Liver (tissue), 7 donors: ENCODE measurements at regions not wholly inside any gene's neighbourhood (a gene's known extent, or its start where the extent isn't known, plus 50 kb on each side); places are given as distances from the start of the nearest gene placed in this dataset.
"Not testable (repeated sequence)": the region's sequence is repeated elsewhere in the genome, so short reads cannot be mapped to it uniquely, and the experiment has no call there.

Source experiments
- DNase-seq: peaks from one replicate; pipeline ENCODE4 v3.0.0-alpha.2; 2017; ENCODE audit warnings: low spot score
- H3K27ac ChIP-seq, 2 donors: one replicate each; pipeline ENCODE4 v1.7.0; 2013; ENCODE audit warnings: inconsistent platforms in 2 of 2, low read length in 2 of 2, control low read depth in 1 of 2, low read depth in 1 of 2, mild to moderate bottlenecking in 1 of 2
- H3K27me3 ChIP-seq, 4 donors: one replicate each; pipeline versions ENCODE4 v1.6.1 to v1.7.0; 2013; ENCODE audit warnings: low read length in 3 of 4, inconsistent platforms in 1 of 4, mild to moderate bottlenecking in 1 of 4, moderate library complexity in 1 of 4; ENCODE audit not compliant: control insufficient read depth in 4 of 4, insufficient read depth in 4 of 4
- H3K36me3 ChIP-seq, 4 donors: one replicate each; pipeline versions ENCODE4 v1.6.1 to v1.7.0; 2013; ENCODE audit warnings: low read length in 3 of 4, mild to moderate bottlenecking in 3 of 4, low read depth in 1 of 4, moderate library complexity in 1 of 4; ENCODE audit not compliant: control insufficient read depth in 4 of 4, insufficient read depth in 3 of 4
- H3K4me1 ChIP-seq, 4 donors: one replicate each; pipeline versions ENCODE4 v1.6.1 to v1.7.0; 2013; ENCODE audit warnings: low read length in 3 of 4, mild to moderate bottlenecking in 3 of 4, moderate library complexity in 1 of 4; ENCODE audit not compliant: control insufficient read depth in 4 of 4, insufficient read depth in 4 of 4
- H3K4me3 ChIP-seq, 3 donors: one replicate each; pipeline versions ENCODE4 v1.6.1 to v1.7.0; 2013; ENCODE audit warnings: low read length in 3 of 3, control low read depth in 1 of 3, low read depth in 1 of 3, mild to moderate bottlenecking in 1 of 3
- H3K9ac ChIP-seq, 2 donors: one replicate each; pipeline ENCODE4 v1.7.0; 2013; ENCODE audit warnings: low read length in 2 of 2, mild to moderate bottlenecking in 2 of 2, moderate library complexity in 2 of 2, control low read depth in 1 of 2, low read depth in 1 of 2
- H3K9me3 ChIP-seq, 4 donors: one replicate each; pipeline versions ENCODE4 v1.6.1 to v1.7.0; 2013; ENCODE audit warnings: low read length in 3 of 4; ENCODE audit not compliant: control insufficient read depth in 4 of 4
- HNF4A ChIP-seq, 2 donors: conservative IDR thresholded peaks; 2 replicates each; pipeline ENCODE4 v1.6.1; 2016; ENCODE audit warnings: antibody characterized with exemption in 2 of 2, mild to moderate bottlenecking in 2 of 2
- HNF4G ChIP-seq: IDR thresholded peaks from 2 replicates; pipeline ENCODE4 v1.6.1; 2016; ENCODE audit warnings: antibody characterized with exemption
- SP1 ChIP-seq: IDR thresholded peaks from 2 replicates; pipeline ENCODE4 v1.6.1; 2018; ENCODE audit warnings: antibody characterized with exemption, mild to moderate bottlenecking
- WGBS: extraction: QIAGEN DNeasy Blood & Tissue Kit; methylation state at CpG from one replicate; pipeline ENCODE4 v1.1.7; 2013; 5-methylcytosine and 5-hydroxymethylcytosine counted together
- donor health status: healthy.
- donor health status: healthy.
- donor health status: healthy.
- donor health status: healthy.

- H3K9ac ChIP-seq, H3K27me3 ChIP-seq, H3K27ac ChIP-seq, H3K4me3 ChIP-seq, H3K36me3 ChIP-seq, DNase-seq, H3K4me1 ChIP-seq, H3K9me3 ChIP-seq: not testable (repeated sequence)
- 78% methylated on average over 12 of the region's 13 CpGs for WGBS
These were observed 138.1 kb upstream of the FOXD4L5 start for GRCh38 chr9:65422966-65423690.

GRCh38 chr9:65421486-65421885 is 136.5 kb upstream of the FOXD4L5 start:
- H3K27me3 ChIP-seq, H3K4me3 ChIP-seq, H3K27ac ChIP-seq, H3K9ac ChIP-seq, DNase-seq, H3K36me3 ChIP-seq, H3K4me1 ChIP-seq, H3K9me3 ChIP-seq: not testable (repeated sequence)
- 67% methylated on average over 2 of the region's 2 CpGs for WGBS

GRCh38 chr9:65420771-65421170 is 135.8 kb upstream of the FOXD4L5 start:
- no peaks in the 10 kb centered on the region for H3K27me3 ChIP-seq
- no peaks in the 10 kb centered on the region for H3K36me3 ChIP-seq
- no peaks in the 10 kb centered on the region for H3K4me1 ChIP-seq
- TF ChIP-seq SP1 (no peak), HNF4A (conservative IDR thresholded peaks at IDR 0.05) (no peak), HNF4G (no peak)
- DNase-seq = no peak
- H3K9me3 ChIP-seq = no peaks in the 10 kb centered on the region
- no peak overlapping the region for H3K9ac ChIP-seq
- WGBS = 78% methylated on average over 5 of the region's 5 CpGs
- H3K4me3 ChIP-seq = no peak overlapping the region
- H3K27ac ChIP-seq = no peak overlapping the region

GRCh38 chr9:65418966-65419365 is 134.0 kb upstream of the FOXD4L5 start:
- H3K4me3 ChIP-seq, H3K4me1 ChIP-seq, H3K27me3 ChIP-seq, H3K9ac ChIP-seq, H3K9me3 ChIP-seq, H3K36me3 ChIP-seq, H3K27ac ChIP-seq, DNase-seq: not testable (repeated sequence)
- WGBS = 60% methylated on average over 4 of the region's 4 CpGs

- H3K9ac ChIP-seq, H3K27ac ChIP-seq, H3K4me1 ChIP-seq, H3K4me3 ChIP-seq, H3K36me3 ChIP-seq, H3K9me3 ChIP-seq, DNase-seq, H3K27me3 ChIP-seq: not testable (repeated sequence)
- 57% methylated on average over 7 of the region's 7 CpGs for WGBS
These were observed 131.9 kb upstream of the FOXD4L5 start for GRCh38 chr9:65416948-65417347.

GRCh38 chr9:65414249-65414648 is 129.2 kb upstream of the FOXD4L5 start:
- not testable (repeated sequence) for H3K27ac ChIP-seq, H3K9me3 ChIP-seq, H3K4me3 ChIP-seq, DNase-seq, H3K9ac ChIP-seq, H3K36me3 ChIP-seq, H3K4me1 ChIP-seq, H3K27me3 ChIP-seq
- WGBS = 41% methylated on average over 4 of the region's 4 CpGs

GRCh38 chr9:65413371-65413770 is 128.4 kb upstream of the FOXD4L5 start:
- H3K36me3 ChIP-seq, H3K27me3 ChIP-seq, H3K9me3 ChIP-seq, H3K27ac ChIP-seq, DNase-seq, H3K4me1 ChIP-seq, H3K9ac ChIP-seq, H3K4me3 ChIP-seq: not testable (repeated sequence)
- WGBS = 56% methylated on average over 5 of the region's 5 CpGs
